Fibroblast of lung (primary cell): ENCODE measurements at regions not wholly inside any gene's neighbourhood (a gene's known extent, or its start where the extent isn't known, plus 50 kb on each side); places are given as distances from the start of the nearest gene placed in this dataset.

ENCODE experiments used
- CTCF ChIP-seq, 2 donors: IDR thresholded peaks in 1 of 2; conservative IDR thresholded peaks in 1 of 2; 1 replicate in 1 of 2; 2 replicates in 1 of 2; pipeline ENCODE4 v1.5.1; 2011 to 2012; ENCODE audit warnings: low read length in 2 of 2, control low read depth in 1 of 2, inconsistent platforms in 1 of 2, low read depth in 1 of 2, mild to moderate bottlenecking in 1 of 2
- EZH2 ChIP-seq: IDR thresholded peaks from 2 replicates; pipeline ENCODE4 v1.5.1; 2012; ENCODE audit warnings: low read length, control low read depth, mild to moderate bottlenecking; ENCODE audit errors: missing control alignments

- TF ChIP-seq CTCF (conservative IDR thresholded peaks at IDR 0.05 in 1 of 2, IDR thresholded peaks at IDR 0.05 in 1 of 2; ENCODE audit: low read depth in 1 of 2, low read length in 2 of 2) (no peak), EZH2 (no peak)
Observed at GRCh38 chr5:103433211-103433610, 129.4 kb downstream of the NUDT12 start.
